CD4-positive, alpha-beta memory T cell (primary cell): ENCODE measurements at regions not wholly inside any gene's neighbourhood (a gene's known extent, or its start where the extent isn't known, plus 50 kb on each side); places are given as distances from the start of the nearest gene placed in this dataset.

ENCODE experiments used
- CTCF ChIA-PET: fragments of 350-600 bp; sonication (Branson Sonifier 250); formaldehyde crosslinking; loops from one replicate; lab custom pipeline; 2021; ENCODE audit warnings: inconsistent platforms; ENCODE audit not compliant: partially characterized antibody; lab: Charles Lee
- POLR2A ChIA-PET: fragments of 350-600 bp; sonication (Branson Sonifier 250); formaldehyde crosslinking; loops from one replicate; lab custom pipeline; 2021; ENCODE audit not compliant: partially characterized antibody; lab: Charles Lee
- DNase-seq, 5 donors: peaks; one replicate each; pipeline versions ENCODE4 v3.0.0 to v3.0.0-alpha.2; 2020 to 2022; ENCODE audit warnings: mixed read lengths in 1 of 5
- H3K27ac ChIP-seq: one replicate; pipeline ENCODE4 v1.7.0; 2013; ENCODE audit warnings: low read depth, low read length
- H3K27me3 ChIP-seq: 2 replicates; pipeline ENCODE4 v1.7.0; 2013; ENCODE audit warnings: mild to moderate bottlenecking, low read length, moderate library complexity; ENCODE audit not compliant: insufficient read depth
- H3K36me3 ChIP-seq: 2 replicates; pipeline ENCODE4 v1.7.0; 2013; ENCODE audit warnings: mild to moderate bottlenecking, low read length, moderate library complexity; ENCODE audit not compliant: insufficient read depth
- H3K4me1 ChIP-seq: 2 replicates; pipeline ENCODE4 v1.7.0; 2013; ENCODE audit warnings: mild to moderate bottlenecking, low read length, moderate library complexity; ENCODE audit not compliant: insufficient read depth
- H3K4me3 ChIP-seq, 2 donors: one replicate each; pipeline ENCODE4 v1.7.0; 2013; ENCODE audit warnings: low read length in 2 of 2, mild to moderate bottlenecking in 1 of 2
- H3K9me3 ChIP-seq, 2 donors: one replicate each; pipeline ENCODE4 v1.7.0; 2013; ENCODE audit warnings: low read length in 2 of 2, control low read depth in 1 of 2; ENCODE audit not compliant: control insufficient read depth in 1 of 2
- H3K27ac Mint-ChIP-seq, 7 donors: one replicate each; pipeline ENCODE4 v1.8.0; 2020 to 2021; ENCODE audit warnings: mixed read lengths in 7 of 7, mild to moderate bottlenecking in 6 of 7, inconsistent platforms in 3 of 7, moderate library complexity in 3 of 7
- H3K27me3 Mint-ChIP-seq, 2 donors: one replicate each; pipeline ENCODE4 v1.8.0; 2020 to 2021; ENCODE audit warnings: mixed read lengths in 2 of 2
- H3K36me3 Mint-ChIP-seq, 2 donors: one replicate each; pipeline ENCODE4 v1.8.0; 2020 to 2021; ENCODE audit warnings: mixed read lengths in 2 of 2, inconsistent platforms in 1 of 2, mild to moderate bottlenecking in 1 of 2
- H3K4me1 Mint-ChIP-seq, 4 donors: one replicate each; pipeline ENCODE4 v1.8.0; 2020 to 2021; ENCODE audit warnings: mixed read lengths in 4 of 4, mild to moderate bottlenecking in 1 of 4
- H3K4me3 Mint-ChIP-seq, 8 donors: one replicate each; pipeline ENCODE4 v1.8.0; 2020 to 2021; ENCODE audit warnings: mixed read lengths in 8 of 8, mild to moderate bottlenecking in 7 of 8, moderate library complexity in 6 of 8, inconsistent platforms in 3 of 8
- H3K9me3 Mint-ChIP-seq, 8 donors: one replicate each; pipeline ENCODE4 v1.8.0; 2020 to 2021; ENCODE audit warnings: mixed read lengths in 8 of 8, mild to moderate bottlenecking in 5 of 8, inconsistent platforms in 3 of 8, moderate library complexity in 1 of 8
- intact Hi-C: fragments of 100-400 bp; cut with micrococcal nuclease; formaldehyde crosslinking; loops from one replicate; pipeline ENCODE4 v1.15.1; 2023

DNA sequence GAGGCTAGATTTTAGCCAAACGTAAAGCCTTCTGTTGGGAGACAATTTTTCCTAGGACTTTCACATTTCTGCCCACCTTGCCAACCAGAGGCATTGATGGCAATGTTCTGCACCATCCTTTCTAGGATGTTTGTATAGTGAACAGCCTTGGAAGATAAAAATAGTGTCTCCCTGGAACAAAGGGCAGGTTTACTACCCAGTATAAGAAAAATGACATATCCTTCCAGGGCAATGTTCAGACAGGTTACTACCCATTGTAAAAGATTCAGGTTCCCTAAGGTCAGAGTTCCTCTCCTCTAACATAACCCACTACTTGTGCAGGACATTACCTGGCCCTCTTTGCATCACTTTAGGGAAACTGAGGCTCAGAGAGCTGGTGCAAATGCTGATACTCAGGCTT is 248.2 kb upstream of the VEPH1 start:
- H3K9me3 Mint-ChIP-seq = peaks cover 0 to 8% (median 1%) of the 10 kb centered on the region in 8 donors
- no peak overlapping the region for H3K27ac Mint-ChIP-seq
- ChIA-PET CTCF (no interaction called here), POLR2A (no interaction called here)
- no peak overlapping the region for H3K4me3 Mint-ChIP-seq
- DNase-seq = no peak
- intact Hi-C loops = no loop called here
- peaks cover 0 to 1% of the 10 kb centered on the region in 2 donors for H3K27me3 Mint-ChIP-seq
- H3K4me1 Mint-ChIP-seq = no peaks in the 10 kb centered on the region
- Histone ChIP-seq H3K4me1 (no peaks in the 10 kb centered on the region), H3K27ac (no peak overlapping the region), H3K9me3 (no peaks in the 10 kb centered on the region), H3K36me3 (no peaks in the 10 kb centered on the region), H3K27me3 (no peaks in the 10 kb centered on the region), H3K4me3 (no peak overlapping the region)
- H3K36me3 Mint-ChIP-seq = no peaks in the 10 kb centered on the region

DNA sequence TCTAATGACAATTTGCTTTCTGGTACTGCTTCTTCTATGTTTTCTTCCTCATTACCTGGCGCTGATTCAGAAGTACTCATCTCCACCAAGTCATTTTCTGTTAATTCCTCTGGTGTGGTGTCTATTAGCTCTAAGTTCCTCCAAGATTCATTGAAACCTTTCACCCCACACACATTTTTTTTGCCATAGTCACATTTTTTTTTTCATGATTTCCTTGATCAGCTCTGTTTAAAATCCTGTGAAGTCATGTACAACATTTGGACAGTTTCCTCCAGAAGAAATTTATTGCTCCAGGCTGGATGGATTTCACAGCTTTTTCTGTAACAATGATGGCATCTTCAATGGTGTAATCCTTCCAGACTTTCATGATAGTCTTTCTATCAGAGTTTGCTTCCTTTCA is 243.2 kb upstream of the VEPH1 start:
- no peaks in the 10 kb centered on the region for H3K4me1 Mint-ChIP-seq
- no peak for DNase-seq
- POLR2A ChIA-PET = no interaction called here
- no peaks in the 10 kb centered on the region for H3K36me3 Mint-ChIP-seq
- Histone ChIP-seq H3K27ac (no peak overlapping the region), H3K9me3 (no peaks in the 10 kb centered on the region), H3K36me3 (no peaks in the 10 kb centered on the region), H3K4me1 (no peaks in the 10 kb centered on the region), H3K27me3 (no peaks in the 10 kb centered on the region), H3K4me3 (no peak overlapping the region)
- intact Hi-C loops = no loop called here
- H3K27me3 Mint-ChIP-seq = peaks cover 0 to 1% of the 10 kb centered on the region in 2 donors
- peaks cover 0 to 24% (median 9%) of the 10 kb centered on the region in 8 donors for H3K9me3 Mint-ChIP-seq
- no peak overlapping the region for H3K4me3 Mint-ChIP-seq
- CTCF ChIA-PET = no interaction called here
- H3K27ac Mint-ChIP-seq = no peak overlapping the region

DNA sequence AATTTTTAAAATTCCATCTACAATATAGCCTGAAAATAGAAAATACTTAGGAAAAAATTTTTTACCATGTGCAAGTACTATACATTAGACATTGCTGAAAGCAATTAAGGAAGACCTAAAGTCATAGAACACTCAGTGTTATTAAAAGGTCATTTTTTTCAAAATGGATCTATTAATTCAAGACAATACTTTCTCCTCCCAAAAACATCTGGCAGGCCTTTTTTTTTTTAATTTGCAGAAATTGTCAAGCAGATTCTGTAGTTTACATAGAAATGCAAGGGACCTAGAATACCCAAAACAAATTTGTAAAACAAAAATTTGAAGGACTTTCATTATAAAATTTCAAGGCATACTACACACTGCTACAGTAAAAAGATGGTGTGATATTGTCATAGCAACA is 238.4 kb upstream of the VEPH1 start:
- no peaks in the 10 kb centered on the region for H3K9me3 ChIP-seq
- intact Hi-C loops = no loop called here
- no peak overlapping the region for H3K27ac ChIP-seq
- no peaks in the 10 kb centered on the region for H3K36me3 Mint-ChIP-seq
- no peaks in the 10 kb centered on the region for H3K27me3 Mint-ChIP-seq
- H3K4me1 ChIP-seq = no peaks in the 10 kb centered on the region
- CTCF ChIA-PET = no interaction called here
- H3K36me3 ChIP-seq = no peaks in the 10 kb centered on the region
- no peak overlapping the region for H3K4me3 ChIP-seq
- DNase-seq = no peak
- H3K27ac Mint-ChIP-seq = no peak overlapping the region
- POLR2A ChIA-PET = no interaction called here
- no peaks in the 10 kb centered on the region for H3K4me1 Mint-ChIP-seq
- peaks cover 0 to 16% (median 9%) of the 10 kb centered on the region in 8 donors for H3K9me3 Mint-ChIP-seq
- H3K4me3 Mint-ChIP-seq = no peak overlapping the region
- H3K27me3 ChIP-seq = no peaks in the 10 kb centered on the region

DNA sequence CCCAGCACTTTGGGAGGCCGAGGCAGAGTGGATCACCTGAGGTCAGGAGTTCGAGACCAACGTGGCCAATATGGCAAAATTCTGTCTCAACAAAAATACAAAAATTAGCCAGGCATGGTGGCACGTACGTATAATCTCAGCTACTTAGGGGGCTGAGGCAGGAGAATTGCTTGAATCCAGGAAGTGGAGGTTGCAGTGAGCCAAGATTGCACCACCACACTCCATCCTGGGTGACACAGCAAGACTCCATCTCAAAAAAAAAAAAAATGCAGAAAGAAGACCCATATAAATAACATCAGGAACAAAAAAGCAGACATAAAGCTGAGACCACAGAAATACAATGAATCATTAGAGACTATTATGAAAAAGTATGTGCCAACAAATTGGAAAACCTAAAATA is 235.2 kb upstream of the VEPH1 start:
- H3K36me3 Mint-ChIP-seq = no peaks in the 10 kb centered on the region
- no peaks in the 10 kb centered on the region for H3K27me3 Mint-ChIP-seq
- intact Hi-C loops = no loop called here
- H3K4me1 ChIP-seq = no peaks in the 10 kb centered on the region
- no peak overlapping the region for H3K27ac ChIP-seq
- no peaks in the 10 kb centered on the region for H3K36me3 ChIP-seq
- no peak for DNase-seq
- H3K4me3 Mint-ChIP-seq = no peak overlapping the region
- no peak overlapping the region for H3K27ac Mint-ChIP-seq
- no peak overlapping the region for H3K4me3 ChIP-seq
- ChIA-PET CTCF (no interaction called here), POLR2A (no interaction called here)
- H3K4me1 Mint-ChIP-seq = no peaks in the 10 kb centered on the region
- no peaks in the 10 kb centered on the region for H3K27me3 ChIP-seq
- H3K9me3 ChIP-seq = no peaks in the 10 kb centered on the region
- peaks cover 0 to 18% (median 7%) of the 10 kb centered on the region in 8 donors for H3K9me3 Mint-ChIP-seq

DNA sequence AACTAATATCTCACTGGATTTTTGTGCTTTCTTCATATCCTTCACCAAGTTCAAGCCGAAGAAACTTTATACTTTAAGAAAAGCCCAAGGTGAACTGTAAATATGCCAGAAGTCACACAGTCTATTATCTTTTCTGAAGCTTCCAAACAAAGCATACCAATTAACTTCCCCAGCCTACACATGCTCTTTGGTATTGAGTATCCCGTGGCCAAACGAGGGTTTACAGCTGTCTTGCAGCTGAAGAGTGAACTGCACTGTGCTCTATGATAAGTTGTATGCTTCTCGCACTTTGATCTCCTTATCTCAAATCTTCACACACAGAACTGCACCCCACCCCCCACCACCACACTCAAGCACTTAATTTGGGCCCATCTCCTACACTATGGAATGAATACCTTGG is 215.6 kb upstream of the VEPH1 start:
- no peaks in the 10 kb centered on the region for H3K27me3 ChIP-seq
- no peaks in the 10 kb centered on the region for H3K4me1 ChIP-seq
- H3K36me3 ChIP-seq = no peaks in the 10 kb centered on the region
- no peak overlapping the region for H3K4me3 ChIP-seq
- ChIA-PET POLR2A (no interaction called here), CTCF (no interaction called here)
- H3K4me3 Mint-ChIP-seq = no peak overlapping the region
- H3K36me3 Mint-ChIP-seq = no peaks in the 10 kb centered on the region
- peaks cover 2 to 24% (median 13%) of the 10 kb centered on the region in 8 donors for H3K9me3 Mint-ChIP-seq
- peaks cover 0 to 1% of the 10 kb centered on the region in 2 donors for H3K27me3 Mint-ChIP-seq
- H3K9me3 ChIP-seq = no peaks in the 10 kb centered on the region
- intact Hi-C loops = no loop called here
- H3K27ac Mint-ChIP-seq = no peak overlapping the region
- no peaks in the 10 kb centered on the region for H3K4me1 Mint-ChIP-seq
- H3K27ac ChIP-seq = no peak overlapping the region
- no peak for DNase-seq

DNA sequence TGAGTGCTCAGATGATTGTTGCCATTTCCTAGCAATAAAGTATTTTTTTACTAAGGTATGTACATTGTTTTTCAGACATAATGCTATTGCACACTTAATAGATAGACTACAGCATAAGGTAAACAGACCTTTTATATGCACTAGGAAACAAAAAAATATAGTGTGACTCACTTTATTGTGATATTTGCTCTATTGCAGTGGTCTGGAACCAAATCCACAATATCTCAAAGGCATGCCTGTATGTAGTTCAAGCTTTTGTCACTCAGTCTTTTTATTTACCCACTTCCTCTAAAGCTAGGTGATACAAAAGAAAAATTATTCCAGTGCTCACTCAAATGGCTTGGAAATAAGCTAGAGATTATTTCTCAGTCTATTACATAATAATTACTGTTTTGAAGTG is 209.9 kb upstream of the VEPH1 start:
- H3K4me1 Mint-ChIP-seq = no peaks in the 10 kb centered on the region
- no peaks in the 10 kb centered on the region for H3K36me3 Mint-ChIP-seq
- CTCF ChIA-PET = no interaction called here
- H3K36me3 ChIP-seq = no peaks in the 10 kb centered on the region
- POLR2A ChIA-PET = no interaction called here
- H3K27ac Mint-ChIP-seq = no peak overlapping the region
- H3K9me3 Mint-ChIP-seq = peaks cover 0 to 6% (median under 1%) of the 10 kb centered on the region in 8 donors
- H3K27me3 ChIP-seq = no peaks in the 10 kb centered on the region
- no peak overlapping the region for H3K27ac ChIP-seq
- H3K4me3 ChIP-seq = no peak overlapping the region
- intact Hi-C loops = no loop called here
- no peaks in the 10 kb centered on the region for H3K27me3 Mint-ChIP-seq
- H3K4me3 Mint-ChIP-seq = no peak overlapping the region
- no peaks in the 10 kb centered on the region for H3K9me3 ChIP-seq
- DNase-seq = no peak
- no peaks in the 10 kb centered on the region for H3K4me1 ChIP-seq

DNA sequence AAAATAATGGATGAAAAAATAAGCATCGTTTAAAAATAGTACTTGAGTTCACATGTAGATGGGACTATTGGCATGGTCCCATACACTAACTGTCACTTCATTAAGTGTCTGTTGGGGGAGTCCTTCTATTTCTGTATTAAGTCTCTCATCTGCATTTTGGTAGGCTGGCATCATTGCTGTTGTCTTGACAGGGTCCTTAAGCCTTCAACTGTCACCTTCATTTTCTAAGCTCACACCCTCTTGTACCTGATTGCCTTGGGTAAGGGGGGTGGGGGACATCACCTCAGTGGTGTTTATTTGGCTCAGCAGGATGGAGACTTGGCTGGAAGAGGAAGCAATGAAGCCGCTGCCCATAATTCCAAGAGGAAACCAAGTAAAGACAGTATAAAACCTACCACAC is 202.0 kb upstream of the VEPH1 start:
- ChIA-PET CTCF (no interaction called here), POLR2A (no interaction called here)

DNA sequence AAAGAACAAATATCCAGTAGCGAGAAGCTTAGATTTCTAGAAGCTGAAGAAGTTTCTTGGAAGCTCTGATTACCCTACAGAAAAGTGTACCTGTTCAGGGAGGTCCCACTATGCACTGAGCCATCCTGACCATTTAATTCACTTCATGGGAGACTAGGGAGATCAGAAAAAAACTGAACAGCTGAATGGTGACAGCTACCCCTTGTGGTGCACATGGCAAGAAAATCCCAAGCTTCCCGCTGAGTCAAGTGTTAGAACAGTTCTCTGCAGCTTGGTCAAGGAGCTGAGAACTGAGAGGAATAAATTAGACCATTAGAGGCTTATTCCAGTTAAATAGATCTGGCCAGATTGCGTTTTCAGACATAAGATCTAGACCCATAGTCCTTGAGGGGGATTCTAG is 197.2 kb upstream of the VEPH1 start:
- Histone ChIP-seq H3K27ac (no peak overlapping the region), H3K9me3 (no peaks in the 10 kb centered on the region), H3K36me3 (no peaks in the 10 kb centered on the region), H3K27me3 (no peaks in the 10 kb centered on the region), H3K4me3 (no peak overlapping the region), H3K4me1 (no peaks in the 10 kb centered on the region)
- H3K9me3 Mint-ChIP-seq = peaks cover 0 to 4% (median 0%) of the 10 kb centered on the region in 8 donors
- no peaks in the 10 kb centered on the region for H3K4me1 Mint-ChIP-seq
- intact Hi-C loops = no loop called here
- H3K27ac Mint-ChIP-seq = no peak overlapping the region
- CTCF ChIA-PET = no interaction called here
- H3K27me3 Mint-ChIP-seq = peaks cover 0 to 3% of the 10 kb centered on the region in 2 donors
- POLR2A ChIA-PET = no interaction called here
- H3K36me3 Mint-ChIP-seq = no peaks in the 10 kb centered on the region
- DNase-seq = no peak
- no peak overlapping the region for H3K4me3 Mint-ChIP-seq

More for the DNA sequence above, 202.0 kb upstream of the VEPH1 start:
- H3K27ac ChIP-seq = no peak overlapping the region
- Mint-ChIP-seq H3K27ac (no peak overlapping the region), H3K4me1 (no peaks in the 10 kb centered on the region), H3K9me3 (peaks cover 0 to 3% (median 0%) of the 10 kb centered on the region in 8 donors), H3K36me3 (no peaks in the 10 kb centered on the region), H3K27me3 (no peaks in the 10 kb centered on the region), H3K4me3 (no peak overlapping the region)
- H3K36me3 ChIP-seq = no peaks in the 10 kb centered on the region
- no peaks in the 10 kb centered on the region for H3K9me3 ChIP-seq
- H3K4me1 ChIP-seq = no peaks in the 10 kb centered on the region
- no peak overlapping the region for H3K4me3 ChIP-seq
- no peaks in the 10 kb centered on the region for H3K27me3 ChIP-seq
- intact Hi-C loops = no loop called here
- DNase-seq = no peak
